OCI-LY7 (cell line): ENCODE measurements at regions not wholly inside any gene's neighbourhood (a gene's known extent, or its start where the extent isn't known, plus 50 kb on each side); places are given as distances from the start of the nearest gene placed in this dataset.

Source experiments
- CTCF ChIP-seq: fragments of 200-600 bp; sonication (generic); conservative IDR thresholded peaks from 2 replicates; pipeline ENCODE4 v1.5.1; 2014; ENCODE audit warnings: mild to moderate bottlenecking, antibody characterized with exemption, low read length, moderate library complexity, mixed read lengths
- EZH2phosphoT487 ChIP-seq: fragments of 200-600 bp; sonication (generic); IDR thresholded peaks from 2 replicates; pipeline ENCODE4 v1.6.1; 2018; ENCODE audit warnings: low read depth, borderline replicate concordance, mild to moderate bottlenecking, mixed run types, antibody characterized with exemption, low read length, moderate library complexity, mixed read lengths

- TF ChIP-seq CTCF (no peak), EZH2phosphoT487 (no peak)
Measured at GRCh38 chr6:44034391-44034861, 92.8 kb downstream of the MRPL14 start.
